Keratinocyte (primary cell): ENCODE measurements at regions not wholly inside any gene's neighbourhood (a gene's known extent, or its start where the extent isn't known, plus 50 kb on each side); places are given as distances from the start of the nearest gene placed in this dataset.

Source experiments
- EZH2 ChIP-seq: IDR thresholded peaks from one replicate; pipeline ENCODE4 v1.6.1; 2012; ENCODE audit warnings: inconsistent platforms, mild to moderate bottlenecking, low read length, moderate library complexity
- TF ChIP-seq, protein P1 (sequence below), 3 experiments: IDR thresholded peaks in 1 of 3; conservative IDR thresholded peaks in 1 of 3; optimal IDR thresholded peaks in 1 of 3; 2 replicates in 2 of 3; 3 replicates in 1 of 3; pipeline versions ENCODE3 to v1.5.1; 2011; ENCODE audit warnings: low read length in 3 of 3, mild to moderate bottlenecking in 3 of 3, moderate library complexity in 2 of 3, control low read depth in 1 of 3, inconsistent platforms in 1 of 3; ENCODE audit not compliant: insufficient read depth in 2 of 3; ENCODE audit errors: extremely low read depth in 1 of 3

DNA sequence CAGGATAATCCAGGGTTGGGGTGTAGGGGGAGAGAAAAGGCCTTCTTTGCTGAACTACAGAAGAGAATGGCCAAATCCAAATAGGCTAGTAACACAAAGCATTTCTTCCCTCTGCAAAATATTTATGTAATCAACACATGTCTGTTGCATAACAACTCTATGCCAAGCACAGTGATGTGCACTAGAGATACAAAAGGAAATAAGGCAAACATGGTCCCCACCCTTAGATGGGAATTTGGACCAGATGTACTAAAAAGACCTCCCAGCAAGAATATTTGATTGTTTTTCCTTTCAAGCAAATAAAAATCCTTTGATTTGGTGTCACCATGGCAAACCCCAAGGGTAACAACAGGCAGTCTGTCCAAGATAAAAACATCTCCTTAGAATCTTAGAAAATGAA, 177.6 kb upstream of the FGF13 start:
- TF ChIP-seq, protein P1, sequence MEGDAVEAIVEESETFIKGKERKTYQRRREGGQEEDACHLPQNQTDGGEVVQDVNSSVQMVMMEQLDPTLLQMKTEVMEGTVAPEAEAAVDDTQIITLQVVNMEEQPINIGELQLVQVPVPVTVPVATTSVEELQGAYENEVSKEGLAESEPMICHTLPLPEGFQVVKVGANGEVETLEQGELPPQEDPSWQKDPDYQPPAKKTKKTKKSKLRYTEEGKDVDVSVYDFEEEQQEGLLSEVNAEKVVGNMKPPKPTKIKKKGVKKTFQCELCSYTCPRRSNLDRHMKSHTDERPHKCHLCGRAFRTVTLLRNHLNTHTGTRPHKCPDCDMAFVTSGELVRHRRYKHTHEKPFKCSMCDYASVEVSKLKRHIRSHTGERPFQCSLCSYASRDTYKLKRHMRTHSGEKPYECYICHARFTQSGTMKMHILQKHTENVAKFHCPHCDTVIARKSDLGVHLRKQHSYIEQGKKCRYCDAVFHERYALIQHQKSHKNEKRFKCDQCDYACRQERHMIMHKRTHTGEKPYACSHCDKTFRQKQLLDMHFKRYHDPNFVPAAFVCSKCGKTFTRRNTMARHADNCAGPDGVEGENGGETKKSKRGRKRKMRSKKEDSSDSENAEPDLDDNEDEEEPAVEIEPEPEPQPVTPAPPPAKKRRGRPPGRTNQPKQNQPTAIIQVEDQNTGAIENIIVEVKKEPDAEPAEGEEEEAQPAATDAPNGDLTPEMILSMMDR (optimal IDR thresholded peaks at IDR 0.05 in 1 of 3, IDR thresholded peaks at IDR 0.05 in 1 of 3, conservative IDR thresholded peaks at IDR 0.05 in 1 of 3; ENCODE audit: extremely low read depth in 1 of 3, insufficient read depth in 2 of 3, low read length in 3 of 3), result no peak
- no peak for TF ChIP-seq EZH2
